Stimulated activated CD4-positive, alpha-beta T cell treated with anti-CD3 and anti-CD28 coated beads, Interleukin-15, amount 100 ng/mL, for 48 hours (primary cell): ENCODE measurements at regions not wholly inside any gene's neighbourhood (a gene's known extent, or its start where the extent isn't known, plus 50 kb on each side); places are given as distances from the start of the nearest gene placed in this dataset.

ENCODE experiments used
- DNase-seq, 2 donors: peaks; one replicate each; pipeline ENCODE4 v3.0.0-alpha.2; 2020; ENCODE audit warnings: low read depth in 2 of 2

DNA sequence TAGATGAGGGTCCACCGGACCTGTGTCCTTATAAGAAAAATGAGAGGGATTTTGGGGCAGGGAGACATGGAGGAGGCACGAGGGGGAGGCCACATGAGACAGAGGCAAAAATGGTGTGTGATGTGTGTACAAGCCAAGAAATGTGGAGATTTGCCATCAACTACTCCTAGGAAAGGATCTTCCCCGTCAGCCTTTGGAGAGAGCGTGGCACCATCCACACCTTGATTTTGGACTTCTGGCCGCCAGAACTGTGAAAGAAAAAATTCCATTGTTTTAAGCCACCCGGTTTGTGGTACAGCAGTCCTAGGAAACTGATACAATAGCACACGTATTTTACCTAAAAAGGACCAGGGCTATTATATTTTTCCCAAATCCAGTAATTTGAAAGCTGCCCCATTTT is 829.0 kb upstream of the SALL3 start:
- no peak for DNase-seq

DNA sequence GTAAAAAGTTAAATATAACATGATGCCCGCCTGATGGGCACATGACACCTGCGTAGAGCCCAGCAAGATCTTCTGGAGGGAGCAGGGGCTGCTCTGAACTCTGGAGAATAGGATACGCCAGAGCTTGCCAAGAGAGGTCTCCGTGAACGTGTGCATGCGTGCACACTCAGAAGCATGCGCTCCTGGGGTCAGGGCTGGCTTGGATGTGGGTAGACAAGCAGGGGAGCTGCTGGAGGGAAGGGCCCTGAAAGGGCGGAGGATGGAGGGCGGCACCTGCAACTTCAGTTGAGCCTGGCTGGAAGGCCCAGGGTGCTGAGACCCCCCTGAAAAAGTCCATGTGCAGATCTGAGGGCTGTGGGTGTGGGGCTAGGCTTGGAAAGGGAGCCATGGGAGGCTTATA is 828.4 kb upstream of the SALL3 start:
- no peak for DNase-seq

DNA sequence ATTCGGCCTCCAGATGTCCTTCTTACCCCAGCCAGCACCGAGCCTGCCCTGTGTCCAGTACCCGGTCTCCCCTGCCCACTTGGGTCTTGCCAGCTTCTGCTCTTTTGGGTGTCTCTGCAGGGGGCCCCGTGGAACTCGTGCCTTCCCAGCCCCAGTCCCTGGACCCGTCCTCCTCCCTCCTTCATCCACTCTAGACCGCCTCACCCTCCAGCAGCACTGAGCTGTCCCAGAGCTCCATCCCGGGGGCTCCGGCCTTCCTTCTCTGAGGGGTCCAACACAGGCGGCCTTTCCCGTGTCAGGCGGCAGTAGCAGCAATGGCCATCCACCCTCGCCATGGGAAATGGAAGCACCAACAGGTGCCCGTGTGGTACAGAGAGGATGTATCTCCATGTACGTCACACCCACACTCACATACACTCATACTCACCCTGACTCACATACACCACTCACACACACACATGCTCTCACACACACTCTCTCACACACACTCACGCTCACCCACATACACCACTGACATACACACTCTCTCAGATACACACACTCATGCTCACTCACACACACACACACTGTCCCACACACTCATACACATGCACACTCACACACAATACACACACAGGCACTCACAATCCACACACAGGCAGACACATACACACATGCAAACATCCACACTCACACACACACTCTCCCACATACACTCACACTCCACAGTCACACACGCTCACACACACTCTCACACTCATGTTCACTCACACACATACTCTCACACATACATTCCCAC is 827.5 kb upstream of the SALL3 start:
- no peak for DNase-seq

DNA sequence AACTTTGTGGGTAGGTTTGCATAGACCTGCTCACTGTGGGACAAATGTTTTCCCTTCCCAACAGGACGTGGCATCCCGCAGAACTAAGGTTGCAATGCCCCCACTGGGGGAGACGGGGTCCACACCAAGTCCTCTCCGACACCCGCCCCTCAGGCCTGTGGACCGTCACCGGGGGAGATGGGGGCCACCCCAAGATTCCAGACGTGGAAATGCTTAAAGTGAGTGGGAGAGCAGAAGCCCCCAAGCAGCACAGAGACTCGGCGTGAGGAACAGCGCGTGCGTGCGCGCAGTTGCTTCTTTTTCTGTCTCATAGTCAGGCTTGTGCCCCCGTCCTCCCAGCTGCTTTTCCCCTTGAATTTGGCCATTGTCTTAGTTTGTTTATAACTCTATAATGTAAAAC is 826.3 kb upstream of the SALL3 start:
- DNase-seq, result no peak

DNA sequence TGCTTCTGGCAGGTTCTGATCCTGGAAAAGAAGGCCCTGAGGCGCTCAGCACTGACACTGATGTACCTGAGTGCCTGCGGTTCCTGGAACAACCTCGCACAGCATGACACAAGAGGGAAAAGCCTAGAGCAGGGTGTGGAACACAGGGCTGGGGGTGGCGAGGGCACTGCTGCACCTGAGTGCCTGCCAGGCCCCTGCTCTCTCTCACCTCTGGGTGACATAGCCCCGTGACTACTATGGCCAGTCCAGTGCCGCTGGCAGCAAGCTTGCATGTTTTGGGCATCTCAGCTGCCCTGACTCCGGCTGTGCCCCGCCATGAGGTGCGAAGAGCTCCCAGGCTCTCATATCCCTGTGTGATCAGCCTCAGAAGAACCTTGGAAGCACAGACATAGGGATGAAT is 825.2 kb upstream of the SALL3 start:
- no peak for DNase-seq

DNA sequence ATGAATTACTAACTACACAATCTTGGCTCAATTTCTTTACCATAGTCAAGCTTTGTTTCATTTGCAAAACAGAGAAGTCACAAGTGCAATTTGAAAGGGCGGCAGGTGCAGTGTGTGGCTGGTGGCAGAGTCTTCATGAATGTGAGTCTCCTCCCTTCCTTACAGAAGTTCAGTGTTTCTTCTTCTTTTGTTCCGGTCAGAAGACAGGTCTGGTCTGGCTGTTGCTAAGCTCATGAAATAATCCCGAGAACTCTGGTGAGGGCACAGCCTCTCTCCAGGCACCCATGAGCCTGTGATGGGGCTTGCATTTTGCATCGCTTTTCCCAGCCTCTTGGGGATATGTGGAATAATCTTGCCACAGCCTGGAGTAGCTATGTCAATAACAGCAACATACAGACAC is 824.8 kb upstream of the SALL3 start:
- DNase-seq, result no peak

DNA sequence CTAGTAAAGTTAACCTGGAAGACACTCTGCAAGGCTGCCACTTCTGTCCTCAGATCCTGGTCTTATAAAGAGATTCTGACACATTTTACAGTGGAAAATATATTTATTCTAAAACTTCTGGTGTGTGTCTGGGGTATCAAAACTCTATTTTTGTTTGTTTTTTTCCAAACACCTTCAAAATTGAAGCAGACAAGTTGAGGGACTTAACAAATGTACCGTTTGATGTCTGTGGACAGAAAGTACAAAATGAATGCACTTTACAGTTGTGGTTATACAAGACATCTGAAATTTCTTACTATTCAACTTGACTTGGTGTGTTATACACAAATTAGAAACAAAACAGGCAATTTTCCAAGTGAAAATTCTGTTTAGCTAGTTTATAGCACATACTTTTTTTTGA is 823.2 kb upstream of the SALL3 start:
- DNase-seq, result no peak

DNA sequence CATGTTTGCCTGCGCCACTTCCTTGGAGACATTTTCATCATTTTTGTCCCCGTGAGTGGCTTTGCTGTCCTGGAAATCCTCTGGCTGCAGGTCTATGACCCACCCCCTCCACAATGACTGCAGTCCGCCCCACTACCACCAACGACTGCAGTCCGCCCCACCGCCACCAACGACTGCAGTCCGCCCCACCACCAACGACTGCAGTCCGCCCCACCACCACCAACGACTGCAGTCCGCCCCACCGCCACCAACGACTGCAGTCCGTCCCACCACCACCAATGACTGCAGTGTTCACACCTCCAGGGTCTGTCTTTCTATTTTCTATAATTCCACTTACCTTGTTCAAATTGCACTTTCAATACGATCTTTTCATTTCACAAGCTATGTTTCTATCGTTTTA is 820.7 kb upstream of the SALL3 start:
- no peak for DNase-seq

DNA sequence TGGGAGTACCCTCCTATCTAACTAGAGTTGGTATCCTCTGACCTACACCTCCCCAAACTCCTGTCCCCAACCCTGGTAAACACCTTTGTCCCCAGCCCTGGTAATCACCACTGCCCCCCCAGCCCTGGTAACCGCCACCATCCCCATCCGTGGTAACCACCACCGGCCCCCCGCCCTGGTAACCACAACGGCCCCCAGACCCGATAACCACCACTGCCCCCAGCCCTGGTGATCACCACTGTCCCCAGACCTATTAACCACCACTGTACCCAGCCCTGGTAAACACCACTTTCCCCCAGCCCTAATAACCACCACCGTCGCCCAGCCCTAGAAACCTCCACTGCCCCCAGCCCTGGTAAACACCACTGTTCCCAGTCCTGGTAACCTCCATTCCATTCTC is 820.2 kb upstream of the SALL3 start:
- DNase-seq, result no peak

DNA sequence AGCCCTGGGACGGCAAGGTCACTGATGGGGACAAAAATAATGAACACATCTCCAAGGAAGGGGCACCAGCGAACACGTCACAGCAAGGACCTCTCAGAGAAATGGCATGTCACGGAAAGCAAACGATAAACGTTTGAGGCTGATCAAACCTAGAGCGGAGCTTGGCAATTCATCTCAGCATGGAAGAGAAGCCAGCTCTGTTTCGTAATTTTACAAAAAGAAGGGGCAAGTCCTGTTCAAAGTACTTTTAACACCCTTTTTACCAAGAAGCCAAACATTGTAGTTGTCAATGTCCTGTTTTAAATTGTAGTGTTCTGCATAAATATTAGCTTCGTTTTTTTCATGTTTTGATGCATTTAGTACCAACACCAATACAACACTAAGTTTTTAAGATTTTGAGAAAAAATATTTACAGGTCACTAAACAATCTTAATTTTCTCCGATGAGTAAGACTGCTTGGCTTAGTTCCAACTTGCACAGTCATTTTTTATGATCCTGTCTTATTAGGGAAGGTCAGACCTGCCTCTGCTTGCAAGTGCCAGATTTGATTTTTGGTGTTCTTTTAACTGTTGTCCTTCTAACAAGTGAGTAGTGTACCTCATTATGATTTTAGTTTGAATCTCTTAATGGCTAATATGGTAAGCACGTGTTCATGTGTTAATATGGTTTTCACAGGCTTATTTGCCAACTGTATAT is 818.5 kb upstream of the SALL3 start:
- no peak for DNase-seq

DNA sequence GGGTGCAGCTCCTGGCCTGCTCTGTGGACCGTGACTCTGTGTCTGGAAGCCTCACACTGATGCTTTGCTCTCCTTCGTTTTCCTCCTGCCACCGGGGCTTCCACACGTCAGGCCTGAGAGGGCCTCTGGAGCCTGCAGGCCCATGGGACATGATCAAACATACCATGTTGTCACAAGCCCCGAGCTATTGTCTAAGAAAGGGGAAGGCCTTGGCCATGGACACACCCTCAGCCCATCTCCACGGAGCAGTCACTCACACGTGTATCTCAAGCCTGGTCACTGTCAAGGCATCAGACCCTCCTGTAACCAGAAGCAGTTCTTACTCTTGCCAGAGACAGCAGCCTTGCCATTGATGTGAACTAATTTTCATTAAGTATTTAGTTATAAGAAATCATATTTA is 814.1 kb upstream of the SALL3 start:
- no peak for DNase-seq

DNA sequence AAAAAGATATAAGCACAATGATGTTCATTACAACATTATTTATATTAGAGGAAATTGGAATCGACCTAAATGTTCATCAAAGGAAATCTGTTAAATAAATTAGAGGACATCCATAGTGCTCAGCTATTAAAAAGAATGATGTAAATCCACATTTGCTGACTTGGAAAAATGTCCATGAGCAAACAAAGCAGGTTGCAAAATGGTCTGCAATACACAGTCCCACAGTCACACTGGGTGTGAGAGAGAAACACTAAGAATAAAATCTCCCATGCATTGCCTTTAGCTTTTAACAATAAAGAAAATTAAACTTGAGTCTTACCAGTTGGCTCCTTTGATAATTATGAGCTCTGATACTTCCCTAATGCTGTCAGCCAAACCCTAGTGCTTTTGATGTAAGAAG is 811.1 kb upstream of the SALL3 start:
- DNase-seq, result no peak

DNA sequence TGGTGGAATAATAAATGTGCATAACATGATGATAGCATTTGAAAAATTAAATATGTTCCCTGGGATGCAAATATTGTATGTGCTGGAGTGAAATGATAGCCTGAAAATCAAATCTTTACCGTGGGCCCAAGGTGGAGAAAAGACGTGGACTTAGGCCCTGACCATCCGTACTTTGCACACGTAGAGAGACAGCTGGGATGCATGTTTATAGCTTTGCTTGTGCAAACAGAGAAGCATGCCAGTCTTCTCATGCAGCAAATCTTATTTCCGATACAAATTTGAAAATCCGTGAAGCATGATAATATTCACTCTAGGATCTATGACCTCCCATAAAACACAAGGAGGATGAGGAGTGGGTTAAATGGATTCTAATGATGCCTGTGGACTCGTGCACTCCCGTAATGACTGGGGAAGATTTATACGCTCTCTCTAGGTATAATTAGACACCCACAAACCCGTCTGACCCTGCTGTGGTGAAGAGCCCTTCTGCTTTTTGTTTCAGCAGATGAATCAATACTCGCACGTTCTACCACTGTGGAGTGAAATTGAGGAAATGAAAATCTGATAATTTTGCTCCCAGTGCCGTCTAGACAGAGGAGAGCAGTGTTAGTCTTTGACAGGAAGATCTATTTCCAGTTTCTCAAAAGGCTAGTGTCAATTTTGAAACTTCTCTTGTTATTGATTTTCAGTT is 810.3 kb upstream of the SALL3 start:
- DNase-seq, result no peak

DNA sequence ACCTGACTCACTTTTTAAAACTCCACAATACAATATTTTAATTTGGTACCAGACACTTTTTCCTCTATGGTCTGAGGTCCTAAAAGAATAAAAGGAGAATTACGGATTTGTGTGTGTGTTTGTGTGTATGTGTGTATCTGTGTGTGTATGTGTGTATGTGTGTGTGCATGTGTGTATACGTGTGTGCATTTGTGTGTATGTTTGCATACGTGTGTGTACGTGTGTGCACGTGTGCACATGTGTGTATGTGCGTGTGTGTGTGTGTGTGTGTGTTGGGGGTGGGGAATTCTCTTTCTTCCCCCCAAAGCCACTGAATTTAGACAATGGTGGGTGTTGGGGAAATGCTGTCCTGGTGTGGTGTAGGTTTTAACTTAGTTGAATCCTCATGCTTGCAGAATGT is 807.7 kb upstream of the SALL3 start:
- DNase-seq, result no peak

DNA sequence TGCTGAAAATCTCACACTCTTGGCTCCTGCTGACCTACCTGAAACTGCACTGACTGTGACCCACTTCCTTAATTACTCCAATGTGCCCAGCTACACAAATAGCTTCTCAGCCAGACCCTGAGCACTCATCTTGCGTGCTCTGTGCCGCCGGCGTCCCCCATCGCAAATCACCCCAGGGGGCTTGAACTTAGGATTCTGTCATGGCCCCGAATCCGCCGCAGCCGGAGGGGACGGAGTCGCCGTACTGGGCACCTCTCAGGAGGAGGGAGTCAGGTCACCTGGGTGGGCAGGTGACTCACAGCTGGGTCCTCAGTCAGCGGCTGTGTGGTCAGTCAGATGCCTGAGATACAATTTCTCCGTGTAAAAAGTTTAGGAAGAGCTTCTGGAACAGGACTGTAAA is 804.9 kb upstream of the SALL3 start:
- no peak for DNase-seq

DNA sequence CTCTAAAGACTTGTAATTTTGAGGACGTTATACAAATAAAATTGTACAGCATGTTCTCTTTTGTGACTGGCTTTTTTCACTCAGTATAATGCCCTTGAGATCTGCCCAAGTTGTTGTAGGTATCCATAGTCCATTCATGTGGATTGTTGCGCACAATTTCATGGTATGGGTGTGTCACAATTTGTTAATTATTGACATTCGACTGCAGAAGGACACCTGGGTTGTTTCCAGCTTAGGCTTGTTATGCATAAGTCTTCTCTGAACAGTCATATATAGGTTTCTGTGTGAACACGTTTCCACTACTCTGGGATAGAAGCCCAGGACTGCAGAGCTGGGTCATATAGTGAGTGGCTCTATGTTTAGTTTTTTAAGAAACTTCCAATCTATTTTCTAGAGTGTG is 800.8 kb upstream of the SALL3 start:
- no peak for DNase-seq

DNA sequence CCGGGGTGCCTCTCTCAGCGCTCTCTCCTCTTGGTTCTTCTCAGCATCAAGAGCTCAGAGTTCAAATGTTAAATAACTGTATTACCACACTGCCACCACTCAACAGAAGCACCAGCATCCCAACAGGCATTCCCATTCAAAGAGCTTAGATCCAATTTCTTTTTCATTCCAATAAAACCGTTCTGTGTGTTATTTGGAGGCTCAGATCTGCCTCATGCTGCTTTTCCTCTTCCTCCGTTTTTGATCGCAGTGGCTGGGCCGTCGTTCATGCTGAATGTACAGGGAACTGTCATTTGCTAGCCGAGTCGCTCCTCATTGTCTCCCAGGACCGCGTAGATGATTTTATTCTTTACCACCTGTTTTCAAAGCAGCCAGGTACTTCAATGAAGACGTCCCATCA is 798.9 kb upstream of the SALL3 start:
- no peak for DNase-seq

DNA sequence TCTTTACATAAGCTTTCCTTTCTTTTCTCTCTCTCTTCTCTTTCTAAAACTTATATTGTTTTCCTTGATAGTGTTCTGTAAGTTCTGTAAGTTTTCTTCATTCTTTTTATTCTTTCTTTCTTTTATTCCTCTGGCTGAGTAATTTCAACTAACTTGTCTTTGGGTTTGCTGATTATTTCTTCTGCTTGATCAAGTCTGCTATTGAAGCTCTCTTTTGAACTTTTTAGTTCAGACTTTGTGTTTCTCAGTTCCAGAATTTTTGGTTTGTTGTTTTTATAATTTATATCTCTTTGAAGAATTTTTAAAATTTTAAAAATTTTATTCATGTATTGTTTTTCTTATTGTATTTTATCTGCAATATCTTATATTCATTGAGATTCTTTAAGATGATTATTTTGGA is 795.8 kb upstream of the SALL3 start:
- DNase-seq, result no peak

DNA sequence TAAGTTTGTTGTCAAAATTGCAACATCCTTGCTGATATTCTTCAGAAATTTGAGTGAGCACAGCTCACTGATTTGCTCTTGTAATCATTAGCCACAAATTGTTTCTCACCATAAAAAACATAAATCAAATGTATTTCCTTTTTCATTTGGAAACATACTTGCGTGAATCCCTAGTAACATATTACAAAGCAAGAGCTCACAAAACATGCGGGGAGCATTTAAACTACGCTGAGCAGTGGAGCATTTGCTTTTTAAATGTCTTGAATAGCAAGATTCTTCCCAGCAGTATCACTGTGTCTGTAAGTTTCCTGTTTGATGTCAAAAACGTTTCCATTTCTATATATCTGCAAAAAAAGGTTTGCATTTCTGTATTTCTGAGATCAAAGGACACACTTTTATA is 788.3 kb upstream of the SALL3 start:
- DNase-seq, result no peak

DNA sequence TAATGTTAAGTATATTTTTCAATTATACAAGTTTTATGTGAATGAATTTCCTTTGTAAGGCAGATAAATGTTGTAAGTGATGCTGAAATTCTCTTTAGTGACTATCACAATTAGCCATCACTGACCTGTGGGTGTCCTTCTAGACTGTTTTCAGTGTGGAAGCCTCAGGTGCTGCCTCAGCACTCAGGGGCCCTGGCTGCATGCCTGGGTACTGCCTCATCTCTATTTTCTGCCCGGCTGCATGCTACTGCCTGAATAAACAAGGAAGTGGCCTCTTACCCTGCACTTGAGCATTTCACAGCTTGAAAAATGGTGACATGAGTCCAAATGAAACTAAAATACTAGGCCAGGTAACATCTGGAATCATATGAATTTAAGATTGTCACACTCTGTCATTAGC is 787.6 kb upstream of the SALL3 start:
- DNase-seq, result no peak

DNA sequence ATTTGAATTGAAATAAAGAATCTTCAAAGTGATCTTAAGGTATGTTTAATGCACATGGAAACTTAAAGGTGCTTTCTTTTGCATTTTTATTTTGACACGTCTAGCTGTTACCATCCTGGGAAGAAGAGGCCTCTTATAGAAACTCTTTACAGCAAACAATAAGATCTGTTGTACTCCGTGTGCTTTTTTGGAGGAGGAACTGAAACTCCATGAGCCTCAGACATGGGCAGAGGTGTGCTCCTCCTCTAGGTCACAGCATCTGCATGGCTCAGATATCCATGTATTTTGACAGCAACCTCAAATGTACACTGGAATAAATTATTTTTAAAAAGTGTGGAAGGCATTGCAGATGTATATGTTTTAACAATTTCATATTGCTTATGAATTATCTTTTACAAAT is 783.3 kb upstream of the SALL3 start:
- DNase-seq, result no peak

DNA sequence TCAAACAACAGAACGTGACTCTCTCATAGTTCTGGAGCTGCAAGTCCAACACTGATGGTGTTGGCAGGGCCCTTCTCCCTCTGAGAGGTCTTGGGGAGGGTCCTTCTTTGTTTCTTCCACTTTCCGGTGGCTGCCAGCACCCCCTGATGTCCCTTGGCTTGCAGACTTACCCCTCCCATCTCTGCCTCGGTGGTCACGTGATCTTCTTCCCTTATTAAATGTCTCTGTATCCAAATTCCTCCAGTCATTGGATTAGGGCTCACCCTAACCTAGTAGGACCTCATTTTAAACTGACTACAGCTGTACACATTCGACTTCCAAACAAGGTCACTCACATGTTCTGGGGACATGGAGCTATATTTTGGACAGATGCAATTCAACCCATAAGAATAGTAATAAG is 780.6 kb upstream of the SALL3 start:
- no peak for DNase-seq

DNA sequence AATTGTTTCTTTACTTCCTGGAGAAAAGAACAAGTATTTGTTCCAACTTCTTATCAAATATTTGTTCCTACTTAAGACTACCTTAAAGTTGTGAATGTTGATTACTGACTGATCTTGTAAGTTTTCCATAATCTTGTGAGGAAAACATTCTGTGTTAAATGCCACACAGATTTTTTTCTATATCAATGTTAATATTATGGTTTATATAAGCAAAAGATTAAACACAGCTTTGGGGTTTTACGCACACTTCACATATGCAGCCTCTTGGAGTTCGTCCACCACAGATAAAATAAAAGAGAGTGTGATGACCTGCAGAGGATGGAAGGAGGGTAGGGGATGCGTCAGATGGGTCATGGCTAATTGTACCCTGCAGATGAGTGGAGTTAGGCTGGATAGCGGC is 780.0 kb upstream of the SALL3 start:
- no peak for DNase-seq
